ENCODE measurements at regions not wholly inside any gene's neighbourhood (a gene's known extent, or its start where the extent isn't known, plus 50 kb on each side); places are given as distances from the start of the nearest gene placed in this dataset.

DNA sequence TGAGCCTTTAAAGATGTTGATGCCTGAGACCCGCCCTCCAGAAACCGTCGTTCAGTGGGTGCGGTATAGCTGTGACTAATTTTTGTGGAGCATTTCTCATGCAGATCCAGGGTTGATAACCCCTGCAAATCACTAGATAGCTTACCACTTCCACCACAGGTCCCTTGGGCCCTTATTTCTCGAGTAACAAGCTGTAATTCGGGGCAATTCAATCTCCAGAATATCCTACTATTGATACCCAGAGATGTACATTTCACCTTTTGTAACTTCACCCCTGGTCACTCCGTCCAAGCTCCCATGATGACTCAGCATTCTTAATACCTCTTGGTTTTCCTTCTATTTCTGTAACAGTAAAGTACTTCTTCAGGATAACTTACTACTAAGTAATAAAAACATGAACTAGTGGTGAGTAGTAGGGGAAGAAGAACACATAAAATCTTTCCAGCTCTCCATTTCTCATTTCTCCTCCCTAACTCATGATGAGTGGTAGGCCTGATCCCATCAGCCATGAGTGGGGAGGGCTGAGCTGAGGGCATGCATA is 71.9 kb upstream of the UBL3 start:
- no peak for DNase-seq

- no peak for DNase-seq
Measured at GRCh38 chr13:29921542-29921941, 71.1 kb upstream of the UBL3 start.

DNA sequence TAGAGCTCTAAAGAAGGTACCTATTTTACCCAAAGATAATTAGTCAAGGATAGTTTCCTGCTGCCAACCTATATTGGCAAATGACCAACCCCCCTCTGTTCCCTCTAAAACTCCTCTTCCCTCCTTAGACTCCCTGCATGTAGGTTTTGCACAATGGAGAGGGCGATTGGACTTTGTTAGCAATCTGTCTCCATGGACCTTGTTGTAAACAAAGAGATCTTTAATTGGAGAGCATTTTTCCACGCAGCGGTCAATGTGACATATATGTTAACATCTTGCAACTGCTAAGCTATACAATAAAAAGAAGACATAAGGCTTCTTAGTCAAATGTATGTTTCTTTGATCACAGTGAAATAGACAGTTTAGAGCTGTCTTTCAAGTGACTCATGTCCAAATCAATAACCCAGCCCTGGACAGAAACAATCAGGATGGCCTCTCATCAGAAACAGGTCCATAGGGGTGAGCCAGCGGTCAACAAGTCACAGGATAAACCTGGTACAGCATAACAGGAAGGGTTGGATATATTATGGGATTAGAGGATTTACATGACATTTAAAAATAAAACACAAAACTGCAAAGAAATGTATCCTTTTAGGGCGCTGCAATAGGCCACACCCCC is 69.7 kb upstream of the UBL3 start:
- no peak for DNase-seq

DNA sequence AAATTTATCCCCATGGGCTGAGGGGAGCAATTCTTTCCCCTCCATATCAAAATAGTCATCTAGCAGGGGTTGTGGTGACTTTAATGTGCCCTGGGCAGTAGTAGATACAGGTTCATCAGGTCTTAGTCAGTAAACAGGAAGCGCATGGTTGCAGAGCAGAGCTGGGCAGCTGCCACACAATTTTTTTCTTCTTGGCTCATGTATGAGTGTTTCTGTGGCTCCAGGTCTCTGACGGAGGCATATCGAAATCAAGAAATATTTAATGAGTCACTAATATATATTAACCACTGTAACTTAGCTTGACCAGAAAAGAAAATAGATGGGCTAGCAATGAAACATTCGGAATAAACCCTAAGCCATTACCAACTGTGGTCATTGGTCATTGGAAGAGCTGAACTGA is 68.4 kb upstream of the UBL3 start:
- DNase-seq: no peak

GRCh38 chr13:29917650-29918049 is 67.2 kb upstream of the UBL3 start:
- DNase-seq: no peak

GRCh38 chr13:29914581-29914980 is 64.2 kb upstream of the UBL3 start:
- DNase-seq: peak; percentile 36

- DNase-seq: no peak
Measured at GRCh38 chr13:29911781-29912418, 61.5 kb upstream of the UBL3 start.

GRCh38 chr13:29909975-29910674 is 59.7 kb upstream of the UBL3 start:
- DNase-seq: no peak

DNA sequence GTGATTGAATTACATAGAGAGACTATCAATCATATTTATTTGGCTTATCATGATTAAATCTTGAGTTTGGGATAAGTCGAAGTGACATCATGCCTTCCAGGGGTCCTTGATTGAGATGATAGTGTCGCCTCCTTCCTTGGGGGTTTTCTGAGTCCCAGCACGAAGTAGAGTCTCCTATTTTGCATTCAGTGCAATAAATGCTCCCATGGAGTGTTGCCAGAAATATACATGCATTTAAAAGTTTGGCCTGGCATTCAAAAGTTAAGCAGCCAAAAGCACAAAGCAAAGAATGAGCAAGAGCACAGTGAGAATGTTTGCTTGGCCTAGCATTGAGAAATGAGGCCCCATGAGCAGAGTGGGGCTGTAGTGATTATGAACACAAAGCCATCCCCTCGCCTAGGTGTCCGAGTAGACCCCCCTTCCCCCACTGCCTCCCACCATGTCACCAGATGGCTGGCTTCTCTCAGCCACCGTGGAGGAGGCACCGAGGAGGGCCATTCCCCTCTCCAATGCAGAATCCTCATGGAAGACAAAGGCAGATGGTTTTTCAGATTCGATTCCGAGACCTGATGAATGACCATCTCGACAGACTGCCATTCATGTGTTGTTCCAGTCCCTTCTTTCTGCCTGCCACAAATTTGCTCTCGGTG is 58.8 kb upstream of the UBL3 start:
- DNase-seq: peak; percentile 67

DNA sequence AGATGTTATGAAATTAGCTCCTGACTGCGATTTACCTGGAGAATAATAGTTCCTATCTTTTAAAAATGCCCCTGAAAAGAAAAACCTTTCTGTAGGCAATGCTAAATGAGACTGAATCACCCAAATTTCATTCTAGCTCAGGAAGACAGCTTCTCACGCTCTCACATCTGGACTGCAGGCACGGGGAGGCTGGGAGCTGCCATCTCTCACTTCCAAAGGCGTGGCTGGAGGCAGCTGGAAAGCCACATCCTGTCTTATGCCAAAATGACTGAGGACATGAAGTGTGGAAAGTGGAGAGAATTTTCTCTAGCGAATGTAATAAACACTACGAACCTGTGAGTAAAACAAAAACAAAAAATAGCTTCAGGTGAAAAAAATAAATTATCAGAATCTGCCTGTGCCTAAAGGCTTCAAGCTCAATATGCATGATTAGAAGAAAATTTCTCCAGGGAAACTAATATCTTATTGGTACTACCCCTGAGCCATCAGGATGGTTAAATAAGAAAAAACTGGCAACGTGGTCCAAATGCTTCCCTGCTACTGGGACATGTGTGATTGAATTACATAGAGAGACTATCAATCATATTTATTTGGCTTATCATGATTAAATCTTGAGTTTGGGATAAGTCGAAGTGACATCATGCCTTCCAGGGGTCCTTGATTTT is 58.1 kb upstream of the UBL3 start:
- DNase-seq: no peak

DNA sequence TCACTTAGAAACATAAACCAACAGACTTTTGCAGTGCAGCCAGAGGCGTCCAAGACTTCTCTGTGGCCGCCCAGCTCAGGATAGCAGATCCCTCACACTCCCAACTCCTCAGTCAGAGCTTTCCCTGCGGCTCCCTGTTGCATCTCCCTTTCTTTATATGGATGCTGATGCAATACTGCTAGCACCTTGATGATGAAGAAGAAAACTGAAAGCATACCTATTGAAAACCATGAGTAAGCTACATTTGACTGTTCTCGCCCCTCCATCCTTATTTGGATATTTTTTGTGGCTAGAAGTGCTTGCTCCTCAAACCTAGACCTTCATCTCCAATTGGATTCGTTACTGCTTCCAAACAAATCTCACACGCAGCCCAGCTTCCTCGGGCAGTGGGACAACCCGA is 57.3 kb upstream of the UBL3 start:
- DNase-seq: no peak

DNA sequence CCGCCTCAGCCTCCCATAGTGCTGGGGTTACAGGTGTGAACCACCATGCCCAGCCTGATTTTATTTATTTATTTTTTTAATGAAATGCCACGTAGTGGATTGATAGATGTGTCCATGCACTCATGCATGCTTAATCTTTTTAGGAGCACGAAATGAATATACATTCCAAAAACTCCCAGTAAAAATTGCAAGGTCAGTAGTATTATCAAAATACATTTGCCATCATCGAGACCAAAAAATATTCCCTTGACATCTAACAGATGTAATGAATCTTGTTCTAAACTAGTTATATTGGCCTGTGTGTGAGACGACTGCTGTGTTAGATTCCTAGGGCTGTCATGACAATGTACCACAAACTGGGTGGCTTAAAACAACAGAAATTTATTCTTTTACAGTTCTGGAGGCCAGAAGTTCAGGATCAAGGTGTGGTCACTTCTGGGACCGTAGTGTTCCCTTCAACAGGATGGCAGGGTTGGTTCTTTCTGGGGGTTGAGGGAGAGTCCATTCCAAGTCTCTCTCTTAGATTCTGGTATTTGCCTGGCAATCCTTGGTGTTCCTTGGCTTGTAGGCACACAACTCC is 56.1 kb upstream of the UBL3 start:
- DNase-seq: no peak

DNA sequence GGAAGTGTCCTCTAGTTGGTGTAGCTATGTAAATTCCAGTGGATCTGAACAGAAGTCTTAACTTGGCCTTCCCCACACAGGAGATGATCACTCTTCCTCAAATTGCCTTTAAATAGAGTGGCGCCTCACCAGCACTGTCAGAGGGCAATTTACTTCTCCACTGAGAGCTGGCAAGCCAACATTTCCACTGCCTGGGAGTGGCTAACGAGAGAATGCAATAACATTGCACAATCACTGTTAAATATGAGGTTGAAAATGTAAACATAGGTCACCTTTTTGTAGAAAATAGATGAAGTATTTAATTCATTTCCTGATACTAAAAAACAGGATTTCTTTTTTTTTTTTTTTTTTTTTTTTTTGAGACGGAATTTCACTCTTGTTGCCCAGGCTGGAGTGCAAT is 55.4 kb upstream of the UBL3 start:
- no peak for DNase-seq

GRCh38 chr13:29903996-29904395 is 53.6 kb upstream of the UBL3 start:
- no peak for DNase-seq

DNA sequence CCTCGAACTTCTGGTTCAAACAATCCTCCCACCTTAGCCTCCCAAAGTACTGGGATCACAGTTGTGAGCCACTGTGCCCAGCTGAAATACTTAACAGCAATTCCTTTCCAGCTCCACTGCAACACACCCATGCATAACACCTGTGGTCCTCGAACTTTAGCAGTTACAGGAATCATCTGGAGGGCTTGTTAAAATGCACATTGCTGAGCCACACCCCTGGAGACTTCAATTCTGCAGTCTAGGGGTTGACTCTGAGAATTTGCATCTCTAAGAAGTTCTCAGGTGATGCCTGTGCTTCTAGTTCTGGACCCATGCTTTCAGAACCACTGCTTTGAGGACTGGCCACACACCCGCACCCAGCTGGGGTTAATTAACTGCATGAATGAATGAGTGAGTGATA is 53.1 kb upstream of the UBL3 start:
- DNase-seq: no peak

- DNase-seq: no peak
Measured at GRCh38 chr13:29902632-29903305, 52.4 kb upstream of the UBL3 start.

DNA sequence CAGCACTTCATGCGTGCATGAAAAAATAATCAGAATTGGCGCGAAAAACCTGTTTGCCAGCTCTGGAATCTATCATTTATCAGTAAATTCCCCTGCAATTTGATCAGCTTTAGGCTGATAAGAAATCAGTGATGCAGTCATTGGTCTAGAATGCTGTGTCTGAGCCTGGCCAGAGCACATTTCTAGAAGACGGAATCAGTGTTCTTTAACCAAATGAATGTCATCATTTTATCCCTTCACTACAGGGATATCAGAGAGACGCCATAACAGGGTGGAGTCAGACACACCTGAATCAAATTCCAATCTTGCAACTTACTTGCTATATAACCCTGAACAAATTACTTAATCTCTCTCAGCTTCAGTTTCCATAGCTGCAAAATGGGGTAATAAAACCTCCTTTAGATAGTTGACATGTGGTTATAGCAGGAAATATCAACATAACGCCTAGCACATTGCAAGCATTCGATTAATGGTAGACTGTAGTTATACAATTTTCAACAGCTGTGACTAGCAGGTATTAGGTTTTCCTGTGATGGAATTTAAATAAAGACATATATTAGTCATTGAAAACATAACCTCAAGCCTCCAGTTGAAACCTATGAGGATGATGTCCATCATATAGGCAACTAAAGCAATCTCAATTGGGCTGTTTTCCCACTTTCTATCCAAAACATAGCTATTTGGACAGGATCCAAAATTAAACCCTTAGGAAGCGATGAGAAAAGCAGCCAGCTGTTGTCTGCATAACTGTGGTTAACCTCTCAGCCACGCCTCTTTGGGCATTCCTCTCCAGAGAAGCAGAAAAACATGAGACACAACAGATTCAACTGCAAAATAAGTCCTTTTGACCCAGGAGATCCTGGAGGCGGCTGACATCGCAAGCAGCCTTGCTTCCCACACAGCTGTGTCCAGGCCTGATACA is 51.6 kb upstream of the UBL3 start:
- DNase-seq: peak; percentile 46
